PC-9 (cell line): ENCODE measurements at regions not wholly inside any gene's neighbourhood (a gene's known extent, or its start where the extent isn't known, plus 50 kb on each side); places are given as distances from the start of the nearest gene placed in this dataset.
A peak's percentile ranks its signal among the peaks of the same experiment; 100 is the strongest.

ENCODE experiments used
- BruUV-seq: library from RNA; stranded (reverse); fragments of 400-500 nt; replicated peaks from 2 replicates; lab custom pipeline; 2021; lab: Mats Ljungman, UMichigan
- CTCF ChIA-PET: fragments of 300-600 bp; sonication (Branson Sonifier 250); formaldehyde crosslinking; loops from one replicate; lab custom pipeline; 2022; ENCODE audit warnings: antibody characterized with exemption; lab: Charles Lee
- POLR2A ChIA-PET: fragments of 300-600 bp; sonication (Branson Sonifier 250); formaldehyde crosslinking; loops from one replicate; lab custom pipeline; 2022; ENCODE audit warnings: antibody characterized with exemption; ENCODE audit not compliant: unreplicated experiment; lab: Charles Lee
- DNase-seq, 2 experiments: peaks; one replicate each; pipeline versions ENCODE4 v3.0.0 to v3.0.0-alpha.2; 2015 to 2022; ENCODE audit warnings: mixed read lengths in 1 of 2
- H2AFZ ChIP-seq: fragments of 200-600 bp; sonication (generic); 2 replicates; pipeline ENCODE4 v1.8.1; 2017; ENCODE audit warnings: antibody characterized with exemption
- H3F3A ChIP-seq: fragments of 200-600 bp; sonication (generic); 2 replicates; pipeline ENCODE4 v1.8.1; 2017; ENCODE audit warnings: antibody characterized with exemption, mild to moderate bottlenecking, low read depth; ENCODE audit not compliant: insufficient read depth
- H3K27ac ChIP-seq: fragments of 200-600 bp; sonication (generic); 2 replicates; pipeline ENCODE4 v1.6.1; 2016; ENCODE audit warnings: mixed run types
- H3K27me3 ChIP-seq: fragments of 200-600 bp; sonication (generic); 2 replicates; pipeline ENCODE4 v1.6.1; 2016; ENCODE audit warnings: low read depth, mixed run types; ENCODE audit not compliant: insufficient read depth
- H3K36me3 ChIP-seq: fragments of 200-600 bp; sonication (generic); 2 replicates; pipeline ENCODE4 v1.6.1; 2016; ENCODE audit warnings: low read depth, mixed run types
- H3K4me1 ChIP-seq: fragments of 200-600 bp; sonication (generic); replicated peaks from 2 replicates; pipeline ENCODE4 v1.6.1; 2016; ENCODE audit warnings: mixed run types; ENCODE audit not compliant: insufficient read depth
- H3K4me2 ChIP-seq: fragments of 200-600 bp; sonication (generic); 2 replicates; pipeline ENCODE4 v1.6.1; 2017; ENCODE audit warnings: mixed run types
- H3K4me3 ChIP-seq: fragments of 200-600 bp; sonication (generic); 2 replicates; pipeline ENCODE4 v1.6.1; 2016; ENCODE audit warnings: mixed run types
- H3K79me2 ChIP-seq: fragments of 200-600 bp; sonication (generic); 2 replicates; pipeline ENCODE4 v1.6.1; 2017; ENCODE audit warnings: low read depth, mixed run types
- H3K9me2 ChIP-seq: fragments of 200-600 bp; sonication (generic); 2 replicates; pipeline ENCODE4 v1.8.1; 2017; ENCODE audit warnings: mild to moderate bottlenecking; ENCODE audit not compliant: insufficient read depth
- H3K9me3 ChIP-seq: fragments of 200-600 bp; sonication (generic); 2 replicates; pipeline ENCODE4 v1.8.1; 2016; ENCODE audit warnings: low read depth; ENCODE audit not compliant: insufficient read depth
- H4K20me1 ChIP-seq: fragments of 200-600 bp; sonication (generic); 2 replicates; pipeline ENCODE4 v1.8.1; 2017; ENCODE audit not compliant: insufficient read depth
- CTCF ChIP-seq: fragments of 200-600 bp; sonication (generic); conservative IDR thresholded peaks from 2 replicates; pipeline ENCODE4 v1.6.1; 2017; ENCODE audit warnings: mixed run types, antibody characterized with exemption, mild to moderate bottlenecking, moderate library complexity
- EZH2 ChIP-seq: fragments of 200-600 bp; sonication (generic); IDR thresholded peaks from 2 replicates; pipeline ENCODE4 v1.8.0; 2017; ENCODE audit warnings: antibody characterized with exemption, low read depth
- intact Hi-C: fragments of 100-400 bp; cut with micrococcal nuclease; formaldehyde crosslinking; loops from one replicate; pipeline ENCODE4 v1.10.0; 2022; ENCODE audit not compliant: unreplicated experiment

- intact Hi-C loops = no loop called here
Measured at GRCh38 chr11:37560346-37560745, 962.3 kb upstream of the RAG2 start.

DNA sequence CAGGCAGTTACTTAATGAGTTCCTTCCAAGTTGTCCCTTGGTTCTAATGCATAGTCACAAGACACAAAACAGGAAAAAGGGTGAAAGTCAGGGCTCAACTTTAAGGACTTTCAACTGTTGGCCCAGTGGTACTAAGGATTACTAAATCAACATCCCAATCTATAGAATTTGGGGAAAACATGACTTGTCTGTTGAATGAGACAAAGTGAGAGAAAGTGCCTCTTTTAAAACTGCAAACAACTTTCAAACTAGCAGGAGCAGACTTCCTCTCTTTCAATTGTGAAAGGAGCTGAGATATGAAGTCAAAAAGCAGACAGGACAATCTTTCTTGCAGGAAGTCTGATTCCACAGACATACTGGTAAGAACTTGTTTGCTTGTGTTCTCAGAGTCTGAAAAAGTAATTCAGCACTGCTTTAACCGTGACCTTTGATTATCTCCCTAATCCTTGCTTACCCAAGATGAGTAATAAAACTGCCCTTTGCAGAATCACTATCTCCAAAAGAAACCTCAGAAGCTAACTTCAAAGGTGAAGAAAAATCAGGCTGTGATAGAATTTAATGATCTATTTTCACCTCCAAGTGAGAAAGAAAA lies 960.7 kb upstream of the RAG2 start:
- no peak overlapping the region for H2AFZ ChIP-seq
- no peaks in the 10 kb centered on the region for H3K9me2 ChIP-seq
- ChIA-PET POLR2A (no interaction called here), CTCF (no interaction called here)
- no peaks in the 10 kb centered on the region for H4K20me1 ChIP-seq
- no peak for TF ChIP-seq CTCF
- no peak for TF ChIP-seq EZH2
- H3K27me3 ChIP-seq = no peaks in the 10 kb centered on the region
- H3K4me3 ChIP-seq = no peak overlapping the region
- no peak for DNase-seq
- no peak overlapping the region for H3K4me2 ChIP-seq
- intact Hi-C loops = no loop called here
- no TSS peak for BruUV-seq
- no peaks in the 10 kb centered on the region for H3K79me2 ChIP-seq
- H3K9me3 ChIP-seq = no peaks in the 10 kb centered on the region
- H3K4me1 ChIP-seq = peaks cover 7% of the 10 kb centered on the region
- no peaks in the 10 kb centered on the region for H3F3A ChIP-seq
- no peaks in the 10 kb centered on the region for H3K36me3 ChIP-seq
- H3K27ac ChIP-seq = no peak overlapping the region

More at GRCh38 chr11:37560346-37560745, 962.3 kb upstream of the RAG2 start:
- Histone ChIP-seq H2AFZ (peak overlapping the region; percentile 57), H3F3A (no peaks in the 10 kb centered on the region), H3K27me3 (no peaks in the 10 kb centered on the region), H3K4me3 (no peak overlapping the region), H3K9me2 (peaks cover 7% of the 10 kb centered on the region; the same call in 1 of the 2 replicates), H3K4me1 (peaks cover 7% of the 10 kb centered on the region), H4K20me1 (no peaks in the 10 kb centered on the region), H3K4me2 (0 out of 2 replicates have a peak overlapping the region, but pooled peaks have one; percentile 3), H3K9me3 (no peaks in the 10 kb centered on the region), H3K79me2 (no peaks in the 10 kb centered on the region), H3K27ac (no peak overlapping the region), H3K36me3 (no peaks in the 10 kb centered on the region)
- CTCF ChIA-PET = no interaction called here
- TF ChIP-seq EZH2 (no peak), CTCF (no peak)
- BruUV-seq = no TSS peak
- peak; percentile 48 to 67 for DNase-seq
- POLR2A ChIA-PET = no interaction called here

DNA sequence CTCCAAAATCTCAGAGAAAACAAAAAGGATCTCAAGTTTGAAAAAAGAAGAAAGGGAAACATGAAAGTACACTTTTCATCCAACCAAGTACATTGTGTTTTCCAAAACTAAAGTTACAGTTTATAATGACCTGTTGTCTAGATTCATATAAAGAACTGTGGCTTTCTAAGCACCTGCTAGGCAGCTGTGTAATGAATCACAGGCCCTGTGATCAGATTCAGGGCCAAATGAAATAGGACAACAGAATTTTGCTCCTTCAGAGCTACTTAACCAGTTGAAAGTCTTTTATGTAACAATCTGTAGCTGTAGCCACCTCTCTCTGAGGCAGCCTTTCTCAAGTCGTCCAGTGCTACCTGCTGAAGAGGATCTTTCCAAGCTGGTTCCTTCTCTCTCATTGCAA lies 960.0 kb upstream of the RAG2 start:
- TF ChIP-seq EZH2 (no peak), CTCF (no peak)
- Histone ChIP-seq H4K20me1 (no peaks in the 10 kb centered on the region), H3K4me2 (no peak overlapping the region), H3K4me3 (no peak overlapping the region), H3K79me2 (no peaks in the 10 kb centered on the region), H3F3A (no peaks in the 10 kb centered on the region), H3K27ac (no peak overlapping the region), H3K9me3 (no peaks in the 10 kb centered on the region), H3K9me2 (no peaks in the 10 kb centered on the region), H3K4me1 (peaks cover 7% of the 10 kb centered on the region), H2AFZ (peak overlapping the region; percentile 20; the same call in 1 of the 2 replicates), H3K27me3 (no peaks in the 10 kb centered on the region), H3K36me3 (no peaks in the 10 kb centered on the region)
- DNase-seq = no peak
- ChIA-PET CTCF (no interaction called here), POLR2A (no interaction called here)
- intact Hi-C loops = no loop called here
- no TSS peak for BruUV-seq
